ENCODE measurements at regions not wholly inside any gene's neighbourhood (a gene's known extent, or its start where the extent isn't known, plus 50 kb on each side); places are given as distances from the start of the nearest gene placed in this dataset.

DNA sequence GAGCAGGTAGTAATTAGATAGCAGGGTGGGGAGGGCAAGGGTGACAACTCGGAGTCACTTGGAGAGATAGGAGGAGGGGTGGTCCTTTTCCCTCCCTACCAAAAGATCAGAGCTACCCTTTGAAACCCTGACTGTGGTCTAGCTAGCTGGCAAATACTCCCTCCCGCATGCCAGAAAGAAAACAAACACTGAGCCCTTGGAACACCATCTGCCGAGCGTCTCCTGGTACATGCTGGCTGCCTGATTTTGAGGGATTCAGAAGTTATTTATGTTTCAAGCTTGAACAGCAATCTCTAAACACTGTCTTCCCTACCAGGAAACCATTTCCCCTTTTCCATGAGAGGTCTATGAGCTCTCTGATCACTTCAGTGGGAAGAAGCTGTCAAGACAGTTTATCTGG, 291.6 kb upstream of the CFAP20DC start:
- no peak for DNase-seq (ENCODE audit: low read depth)

DNA sequence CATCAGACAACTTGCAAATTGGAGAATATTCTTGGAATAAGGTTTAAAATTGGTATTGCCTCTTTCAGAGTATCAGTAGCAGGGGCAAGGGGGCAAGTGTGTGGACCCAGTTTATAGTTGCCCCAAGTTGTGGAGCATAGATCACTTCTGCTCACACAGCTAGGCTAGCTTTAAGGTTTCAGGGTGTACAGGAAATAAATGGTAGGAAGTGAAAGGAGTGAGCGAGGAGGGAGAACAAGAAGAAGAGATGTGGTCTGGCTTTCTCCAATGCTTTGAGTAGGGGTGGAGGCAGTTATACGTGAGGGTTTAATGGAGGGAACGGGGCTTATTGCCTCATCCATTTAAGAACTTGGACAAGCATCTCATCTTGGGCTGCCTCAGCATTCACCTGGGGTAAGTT, 290.0 kb upstream of the CFAP20DC start:
- no peak for DNase-seq (ENCODE audit: low read depth)

DNA sequence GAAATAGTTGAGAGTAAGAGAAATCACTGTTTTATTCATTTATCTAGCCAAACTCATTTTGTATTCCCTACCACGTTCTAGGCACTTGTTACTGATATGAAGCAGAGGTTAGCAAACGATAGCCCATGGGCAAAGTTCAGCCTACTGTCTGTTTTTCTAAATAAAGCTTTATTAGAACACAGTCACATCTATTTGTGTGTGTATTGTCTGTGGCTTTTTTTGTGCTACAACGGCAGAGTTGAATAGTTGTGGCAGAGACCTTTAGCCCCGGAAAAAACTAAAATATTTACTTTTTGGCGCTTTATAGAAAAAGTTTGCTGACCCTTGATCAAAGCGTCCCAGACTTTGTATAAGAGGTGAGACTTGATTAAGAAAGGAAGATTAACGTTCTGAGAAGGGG, 289.1 kb upstream of the CFAP20DC start:
- DNase-seq (ENCODE audit: low read depth), result no peak

DNA sequence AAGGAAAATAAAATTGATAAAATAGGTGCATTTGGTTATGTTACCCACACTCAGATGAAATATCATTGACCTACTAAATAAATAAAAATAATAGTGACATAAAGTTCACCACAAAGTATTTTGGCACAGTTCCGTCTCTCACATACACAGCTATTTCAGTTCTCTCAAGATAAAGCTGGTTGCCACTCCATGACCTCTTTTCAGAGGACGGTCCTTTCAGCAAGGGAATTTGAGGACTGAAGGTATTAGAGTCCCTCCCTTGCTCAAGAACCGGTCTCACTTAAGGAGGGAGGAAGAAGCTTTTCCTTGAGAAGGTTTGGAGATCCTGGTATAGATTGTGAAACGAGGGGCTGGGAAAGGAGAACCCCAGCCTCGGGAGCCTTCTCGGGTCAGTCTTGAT, 285.5 kb upstream of the CFAP20DC start:
- no peak for DNase-seq (ENCODE audit: low read depth)

DNA sequence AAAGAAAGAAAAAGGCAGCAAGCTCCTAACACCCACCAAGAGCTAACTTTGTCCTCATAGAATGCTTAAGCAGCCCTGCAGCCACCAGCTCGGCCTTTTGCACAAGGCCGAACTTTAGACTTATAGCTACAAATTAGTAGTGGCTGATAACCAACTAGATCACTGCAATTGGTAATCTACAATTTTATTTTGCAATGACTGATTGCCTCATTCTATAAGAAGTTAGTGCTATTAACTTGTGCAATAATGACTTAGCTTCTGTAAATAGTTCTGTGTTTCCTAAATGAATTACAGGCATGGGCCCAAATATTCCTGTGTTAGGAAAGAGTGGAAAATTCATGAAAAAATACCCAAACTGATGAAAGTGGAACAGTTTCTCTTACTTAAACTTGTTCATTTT, 284.8 kb upstream of the CFAP20DC start:
- no peak for DNase-seq (ENCODE audit: low read depth)

DNA sequence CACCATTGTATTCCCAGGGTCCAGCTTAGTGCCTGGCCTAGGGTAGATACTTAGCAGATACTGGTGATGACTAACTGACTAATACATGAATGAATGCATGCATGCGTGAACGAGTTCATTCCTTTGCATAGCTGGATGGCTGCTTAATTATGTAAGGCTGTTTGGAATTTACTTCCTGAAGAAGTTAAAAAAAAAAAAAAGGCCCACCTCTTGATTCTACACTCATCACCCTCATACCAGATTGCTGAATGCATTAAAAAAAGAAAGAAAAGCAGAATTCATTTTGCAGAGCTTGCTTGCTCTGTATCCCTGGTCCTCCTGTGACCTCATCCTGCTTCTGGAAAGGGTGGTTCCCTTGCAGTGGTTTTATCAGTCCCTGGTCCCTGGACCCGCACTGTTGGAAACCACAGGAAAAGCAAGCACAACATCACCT, 277.6 kb upstream of the CFAP20DC start:
- peak; percentile 94 for DNase-seq (ENCODE audit: low read depth)

DNA sequence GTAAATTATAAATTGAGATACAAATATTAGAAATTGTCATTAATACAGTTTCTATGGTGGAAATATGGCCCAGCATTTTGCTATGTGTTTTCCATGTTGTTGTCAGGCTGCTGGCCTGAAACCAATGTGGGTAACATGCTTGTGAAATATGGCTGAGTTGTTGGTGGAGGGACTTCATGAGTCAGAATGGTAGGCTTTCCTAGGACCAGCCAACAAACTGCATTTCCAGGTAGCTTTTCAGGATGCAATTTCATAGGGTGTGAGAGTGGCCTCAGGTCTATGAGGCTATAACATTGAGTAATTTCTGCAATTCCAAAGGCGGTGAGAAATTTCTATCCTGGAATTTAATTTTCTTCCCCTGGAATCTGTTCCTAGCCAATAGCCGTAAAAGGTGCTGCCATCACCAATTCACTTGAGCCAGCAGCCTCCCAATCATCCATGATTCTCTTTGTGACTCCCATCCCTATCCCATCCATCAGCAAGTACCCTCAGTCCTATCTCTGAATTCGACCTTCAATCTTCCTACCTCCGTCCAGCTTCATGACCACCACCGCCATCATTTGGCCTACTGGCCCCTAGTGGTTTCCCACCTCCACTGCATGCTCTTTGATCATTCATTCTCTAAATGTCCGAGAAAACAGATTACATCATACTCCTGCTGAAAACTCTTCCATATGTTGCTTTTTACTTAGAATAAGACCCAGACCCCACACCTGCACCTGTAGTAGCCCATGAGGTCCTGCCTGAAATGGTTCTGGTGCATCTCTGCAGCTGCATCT, 276.6 kb upstream of the CFAP20DC start:
- no peak for DNase-seq (ENCODE audit: low read depth)

DNA sequence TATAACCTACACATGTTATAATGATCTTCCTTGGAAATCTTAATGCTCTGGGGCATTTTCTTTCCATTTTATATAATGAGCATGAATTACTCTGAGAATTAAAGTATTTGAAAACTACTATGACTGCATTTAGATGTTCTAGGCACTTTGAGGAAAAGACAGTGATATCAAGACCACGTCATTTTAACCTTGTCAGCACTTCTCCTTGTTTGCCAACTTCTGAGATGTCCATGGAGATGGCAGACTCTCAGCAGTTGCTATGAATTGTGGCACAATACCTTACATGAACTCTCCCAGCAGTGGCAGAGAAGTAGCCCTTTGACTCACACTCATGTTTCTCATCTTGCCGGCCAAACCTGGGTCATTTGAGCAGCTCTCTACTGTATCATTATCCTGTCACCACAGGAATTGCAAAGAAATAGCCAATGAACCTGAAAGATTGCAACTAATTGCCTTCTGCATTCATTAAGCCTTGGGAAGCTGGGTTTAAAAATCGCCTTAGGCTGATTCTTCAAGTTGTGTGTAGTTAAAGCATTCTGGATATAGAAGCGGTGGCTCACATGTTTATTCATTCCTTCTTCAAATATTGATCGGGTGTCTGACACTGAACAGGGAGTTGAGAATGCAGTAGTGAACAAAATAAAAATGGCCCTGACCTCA, 272.2 kb upstream of the CFAP20DC start:
- DNase-seq (ENCODE audit: low read depth), result peak; percentile 99

DNA sequence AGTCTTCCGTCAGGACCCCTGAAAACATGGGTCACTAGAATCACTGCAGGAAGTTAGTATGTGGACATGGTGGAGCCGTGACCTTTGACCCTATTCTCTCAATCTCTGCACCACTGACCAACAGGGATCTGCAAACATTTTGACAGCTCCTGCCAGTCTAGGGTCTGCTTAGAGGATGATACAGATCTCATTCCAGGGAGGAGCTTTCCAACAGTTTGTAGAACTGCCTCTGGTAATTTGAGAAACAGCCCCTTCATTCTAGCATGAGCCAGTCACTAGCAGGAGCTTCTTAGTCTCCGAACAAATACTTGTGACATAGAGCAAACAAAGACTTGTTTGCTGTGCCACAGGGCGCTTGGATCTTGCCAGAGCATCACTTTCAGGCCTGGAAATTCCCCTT, 270.3 kb upstream of the CFAP20DC start:
- peak; percentile 41 for DNase-seq (ENCODE audit: low read depth)

DNA sequence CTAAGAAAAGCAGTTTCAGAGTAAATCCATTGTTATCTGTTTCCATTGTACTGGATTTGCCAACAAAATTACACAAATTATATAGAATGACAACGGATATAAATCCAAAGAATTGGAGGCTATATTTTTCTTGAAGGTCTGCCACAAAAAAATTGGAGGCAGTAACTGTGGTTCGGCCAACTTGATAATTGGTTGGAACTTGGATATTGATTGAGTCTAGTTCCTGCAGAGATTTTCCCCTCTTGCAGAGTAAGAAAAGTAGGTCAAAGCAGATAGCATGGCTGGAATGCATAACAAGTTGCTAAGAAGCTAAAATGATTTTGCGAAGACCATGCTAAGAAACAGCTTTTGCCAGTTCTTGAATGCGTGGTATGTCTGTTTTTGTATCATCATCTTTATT, 269.6 kb upstream of the CFAP20DC start:
- DNase-seq (ENCODE audit: low read depth), result no peak

DNA sequence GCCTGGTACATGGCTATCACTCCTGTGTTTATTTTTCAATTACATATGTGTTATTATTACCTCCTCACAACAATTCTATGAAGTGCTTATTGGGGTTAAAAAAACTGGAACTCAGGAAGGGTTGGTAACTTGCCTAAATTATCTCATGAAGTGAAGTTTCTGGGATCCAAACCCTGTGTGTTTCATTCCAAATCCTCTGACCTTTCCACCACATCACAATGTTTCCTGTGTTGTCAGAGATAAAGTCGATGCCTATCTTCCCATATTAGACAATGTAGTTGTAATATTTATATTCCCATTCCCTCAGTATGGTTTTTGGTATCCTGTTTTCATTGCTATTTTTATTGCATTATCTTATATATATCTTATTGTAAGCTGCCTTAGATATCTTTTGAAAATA, 269.1 kb upstream of the CFAP20DC start:
- DNase-seq (ENCODE audit: low read depth), result no peak

DNA sequence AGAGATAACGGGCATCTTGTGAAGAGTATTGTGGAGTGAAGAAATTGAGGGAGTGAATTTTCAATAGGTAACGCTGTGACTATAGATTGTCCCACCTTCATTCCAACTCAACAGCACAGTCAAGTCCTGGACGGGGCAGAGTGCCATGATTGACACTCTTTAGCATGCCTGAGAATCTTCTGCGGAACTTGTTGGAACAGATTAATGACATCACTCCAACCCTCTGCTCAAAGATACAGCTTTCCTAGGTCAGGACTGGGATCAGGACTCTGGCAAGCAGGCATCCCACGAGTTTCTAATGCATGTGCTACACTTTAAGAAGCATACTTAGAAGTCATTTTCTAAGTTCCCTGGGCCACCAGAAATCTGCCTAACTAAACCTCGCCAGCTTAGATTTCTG, 267.6 kb upstream of the CFAP20DC start:
- no peak for DNase-seq (ENCODE audit: low read depth)

DNA sequence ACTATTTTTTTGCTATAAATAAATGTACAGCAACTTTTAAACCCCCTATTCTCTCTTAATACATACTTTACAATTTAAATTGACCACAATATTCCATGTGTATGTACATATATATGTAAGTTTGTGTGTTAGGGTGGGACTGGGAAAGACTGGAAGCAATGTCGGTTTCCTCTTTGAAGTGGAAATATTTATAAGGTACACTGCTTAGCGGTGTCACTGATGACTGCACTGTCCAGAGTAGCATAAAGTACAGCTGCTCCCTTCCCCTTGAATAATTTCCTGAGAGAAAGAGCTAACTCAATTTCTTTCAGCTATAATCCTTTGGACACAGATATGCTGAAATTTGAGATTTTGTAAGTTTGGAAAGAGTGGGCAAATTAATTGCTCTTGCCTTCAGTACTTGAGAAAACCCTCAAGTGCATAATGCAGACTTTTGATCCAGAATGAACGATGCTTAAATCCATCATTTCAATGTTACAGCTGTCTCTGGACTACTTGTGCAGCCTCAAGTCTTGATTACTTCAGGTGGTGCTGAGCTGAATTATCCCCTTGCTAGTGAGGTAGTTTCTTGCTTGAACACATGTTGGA, 267.0 kb upstream of the CFAP20DC start:
- no peak for DNase-seq (ENCODE audit: low read depth)

DNA sequence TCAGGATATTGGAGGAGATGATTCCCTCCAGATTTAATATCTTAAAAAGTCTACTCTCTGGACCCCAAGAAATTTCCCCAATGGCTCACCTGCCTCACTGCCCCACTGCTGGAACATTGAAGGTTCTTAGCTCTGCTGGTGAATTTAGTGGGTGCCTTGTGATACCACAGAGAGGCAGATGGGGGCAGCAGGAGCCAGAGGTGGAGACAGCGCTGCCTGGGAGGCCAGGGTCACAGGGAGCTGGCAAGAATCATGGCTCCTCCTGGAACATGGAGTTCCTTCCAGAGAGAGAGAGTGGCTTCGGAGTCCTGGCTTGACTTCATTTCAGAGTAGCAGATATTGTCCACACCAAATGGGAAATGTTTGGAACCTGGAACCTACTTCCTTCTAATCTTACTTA, 263.5 kb upstream of the CFAP20DC start:
- DNase-seq (ENCODE audit: low read depth), result peak; percentile 66

DNA sequence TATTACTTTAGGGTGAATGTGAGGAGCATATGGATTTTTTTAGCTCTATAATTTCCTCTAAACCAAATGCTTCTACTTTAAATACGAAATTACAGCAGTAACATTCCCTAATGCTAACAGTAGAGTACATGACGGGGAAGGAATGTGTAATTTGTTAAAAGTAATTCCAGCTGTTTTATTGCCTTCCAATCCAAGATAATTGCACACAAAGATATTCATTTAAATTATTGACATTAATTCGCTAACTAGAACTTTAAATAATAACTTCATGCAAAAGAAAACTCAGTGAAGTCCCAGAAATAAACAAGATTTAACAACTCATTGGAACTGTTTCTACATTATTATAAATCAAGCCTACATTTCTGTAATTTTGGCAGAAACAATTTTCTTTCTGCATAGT, 261.4 kb upstream of the CFAP20DC start:
- no peak for DNase-seq (ENCODE audit: low read depth)

DNA sequence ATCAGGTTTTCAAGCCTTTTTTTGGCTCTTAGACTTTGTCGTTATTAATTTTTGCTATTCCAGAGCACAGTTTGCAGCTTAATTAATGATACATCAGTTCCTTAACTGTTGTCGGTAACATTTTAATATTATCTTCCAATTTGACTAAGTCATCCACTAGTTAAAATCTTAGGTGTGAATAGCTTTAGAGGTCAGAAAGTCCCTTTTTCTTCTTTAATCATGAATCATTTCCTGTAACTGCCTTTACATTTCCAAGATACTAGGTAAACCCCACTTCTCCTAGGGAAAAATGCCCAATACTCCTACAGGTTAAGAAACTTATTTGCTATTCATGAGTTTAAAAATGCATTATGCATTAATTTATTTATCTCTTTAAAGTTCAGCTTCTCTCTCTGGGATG, 260.9 kb upstream of the CFAP20DC start:
- no peak for DNase-seq (ENCODE audit: low read depth)

DNA sequence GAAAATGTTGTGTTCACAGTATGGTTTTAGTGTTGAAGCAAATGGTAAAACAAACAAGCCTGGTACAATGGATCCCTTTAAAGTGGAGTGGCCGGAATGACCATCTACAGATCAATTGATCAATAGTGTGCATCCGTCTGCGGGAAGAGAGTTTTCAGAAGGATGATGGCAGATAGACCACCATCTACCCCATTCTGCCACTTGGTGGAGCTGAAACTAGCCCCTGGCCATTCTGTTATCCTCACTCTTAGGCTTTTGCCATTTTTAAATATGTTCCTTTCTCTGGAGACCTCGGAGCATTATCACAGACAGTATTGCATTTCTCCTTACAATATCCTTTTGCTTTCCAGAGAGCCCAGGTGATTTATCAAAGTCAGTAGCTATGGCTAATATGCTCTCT, 258.9 kb upstream of the CFAP20DC start:
- DNase-seq (ENCODE audit: low read depth), result no peak

DNA sequence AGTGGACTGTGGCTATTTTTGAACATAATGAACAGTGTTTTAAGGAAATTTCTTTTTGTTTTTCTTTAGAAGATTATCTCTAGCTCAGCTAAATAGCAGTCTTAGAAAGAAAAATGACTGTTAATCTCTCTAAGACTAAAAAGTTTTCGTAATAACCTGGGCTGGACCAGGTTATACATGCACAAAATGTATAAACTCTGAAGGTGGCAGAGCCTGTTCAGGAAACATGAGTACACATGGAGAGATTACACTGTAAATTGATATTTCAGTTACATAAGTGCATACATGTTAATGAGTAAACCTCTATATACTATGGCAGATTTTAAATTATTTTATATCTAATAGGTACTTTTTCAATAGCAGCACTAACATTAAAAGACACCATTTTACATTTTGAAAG, 258.2 kb upstream of the CFAP20DC start:
- no peak for DNase-seq (ENCODE audit: low read depth)

DNA sequence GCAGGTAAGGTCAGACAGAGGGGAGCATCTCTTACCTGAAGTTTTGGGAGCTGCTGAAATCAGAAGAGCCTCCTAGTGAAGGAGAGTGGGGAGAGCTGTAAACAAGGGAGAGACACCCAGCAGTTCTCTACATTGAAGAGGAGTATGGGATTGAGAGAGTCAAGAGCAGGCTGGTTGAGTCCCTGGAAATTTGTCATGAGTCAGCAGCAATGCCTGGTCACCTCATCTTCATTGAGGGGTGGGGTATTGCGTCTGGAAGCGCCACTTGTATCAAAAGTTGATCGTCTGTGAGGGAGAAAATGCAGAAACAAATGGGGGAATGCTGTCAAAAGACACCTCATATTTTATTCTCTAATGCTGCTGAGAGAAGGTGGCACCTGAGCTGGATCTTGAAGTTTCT, 256.6 kb upstream of the CFAP20DC start:
- DNase-seq (ENCODE audit: low read depth), result no peak

DNA sequence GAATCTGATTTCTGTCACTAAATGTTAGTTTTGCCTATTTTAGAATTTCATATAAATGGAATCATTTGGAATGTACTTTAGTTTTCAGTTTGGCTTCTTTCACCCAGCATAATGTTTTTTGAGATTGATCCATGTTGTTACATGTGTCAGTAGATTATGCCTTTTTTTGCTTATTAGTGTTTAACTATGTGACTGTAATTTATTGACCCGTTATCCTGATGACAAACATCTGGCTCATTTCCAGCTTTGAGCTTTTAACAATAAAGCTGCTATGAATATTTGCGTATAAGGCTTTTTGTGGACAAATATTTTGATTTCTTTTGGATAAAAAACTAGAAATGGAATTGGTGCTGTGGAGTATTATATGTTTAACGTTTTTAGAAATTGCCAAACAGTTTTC, 254.5 kb upstream of the CFAP20DC start:
- DNase-seq (ENCODE audit: low read depth), result no peak

DNA sequence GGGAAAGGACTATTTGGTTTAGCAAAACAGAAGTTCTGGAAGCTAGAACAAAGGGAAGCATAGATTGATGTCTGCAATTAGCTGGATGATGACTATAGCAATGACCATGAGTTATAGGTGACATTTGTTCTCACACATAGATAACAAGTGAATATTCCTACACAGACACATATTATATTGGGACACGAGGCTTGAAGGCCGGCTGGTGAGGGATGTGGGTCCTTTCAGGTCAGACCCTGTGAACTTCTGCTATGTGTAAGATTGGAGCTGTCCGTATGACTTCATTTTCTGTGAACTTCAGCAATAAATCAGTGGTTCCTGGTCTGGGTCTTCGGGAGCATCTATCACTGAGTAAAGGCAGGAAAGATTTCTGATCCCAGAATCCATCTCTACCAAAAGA, 253.6 kb upstream of the CFAP20DC start:
- DNase-seq (ENCODE audit: low read depth), result no peak

DNA sequence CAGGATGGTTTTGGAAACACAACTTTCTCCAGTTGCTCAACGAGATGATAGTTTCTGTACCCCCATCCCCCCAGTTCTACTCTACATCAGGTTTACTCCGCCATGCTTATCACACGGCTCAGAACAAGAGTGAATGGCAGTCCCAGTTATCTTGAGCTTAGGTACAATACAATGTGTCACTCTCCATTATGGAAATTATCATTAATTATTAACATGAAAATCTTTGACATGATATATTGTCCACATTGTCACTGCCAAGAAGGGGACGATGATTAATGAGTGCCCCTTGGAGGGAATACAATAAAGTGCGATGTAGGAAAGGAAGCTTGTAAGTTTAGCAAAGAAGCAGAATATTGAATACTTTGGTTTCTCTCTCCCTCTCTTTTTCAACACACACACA, 252.6 kb upstream of the CFAP20DC start:
- no peak for DNase-seq (ENCODE audit: low read depth)

DNA sequence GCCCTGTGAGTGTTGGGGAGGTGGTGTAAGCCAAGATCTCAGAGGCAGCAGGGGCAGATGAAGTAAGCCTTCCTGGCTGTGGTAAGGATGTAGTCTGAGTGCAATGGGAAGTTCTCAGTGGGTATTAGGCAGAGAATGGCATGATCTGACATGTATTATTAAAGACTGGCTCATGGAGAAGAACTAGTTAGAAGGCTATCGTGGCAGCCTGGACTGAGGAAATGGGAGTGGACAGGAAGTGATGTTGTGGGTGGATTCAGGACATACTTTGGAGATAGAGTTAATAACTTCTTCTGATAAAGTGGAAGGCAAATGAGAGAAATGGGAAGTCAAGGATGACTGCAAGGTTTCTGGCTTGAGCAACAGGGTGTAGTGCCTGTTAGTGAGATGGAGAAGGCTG, 250.9 kb upstream of the CFAP20DC start:
- no peak for DNase-seq (ENCODE audit: low read depth)
